Posterior cingulate gyrus (tissue), 11 donors: ENCODE measurements at regions not wholly inside any gene's neighbourhood (a gene's known extent, or its start where the extent isn't known, plus 50 kb on each side); places are given as distances from the start of the nearest gene placed in this dataset.
A peak's percentile ranks its signal among the peaks of the same experiment; 100 is the strongest.

Experiments used
- DNase-seq, 10 donors: peaks; one replicate each; pipeline versions ENCODE4 v3.0.0 to v3.0.0-alpha.2; 2020 to 2021; ENCODE audit warnings: mixed read lengths in 3 of 10
- intact Hi-C: fragments of 100-400 bp; cut with DNase I; formaldehyde crosslinking; loops from one replicate; pipeline ENCODE4 v1.15.1; 2023

DNA sequence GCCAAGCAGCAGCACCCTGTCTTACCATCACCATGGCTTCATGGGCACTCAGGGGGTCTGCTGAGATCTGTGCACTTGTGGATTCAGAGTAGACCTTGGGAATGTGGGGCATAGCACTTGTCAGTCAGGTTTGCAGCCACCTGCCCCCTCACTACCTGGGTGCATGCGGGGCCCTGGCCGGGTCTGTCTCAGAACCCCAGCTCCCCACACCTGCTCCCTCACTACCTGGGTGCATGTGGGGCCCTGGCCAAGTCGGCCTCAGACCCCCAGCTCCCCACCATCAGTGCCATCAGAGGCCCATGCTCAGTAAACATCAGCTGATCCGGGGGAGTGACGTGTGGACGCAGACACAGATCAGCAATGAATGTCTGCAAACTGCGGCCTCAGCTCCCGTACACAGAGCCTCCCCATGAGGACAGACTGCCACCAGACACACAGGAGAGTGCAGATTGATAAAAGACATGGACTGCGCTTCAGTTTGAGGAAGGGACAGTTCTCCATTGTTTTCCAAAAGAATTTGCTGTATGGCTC lies 205.1 kb downstream of the GLI2 start:
- intact Hi-C loops = loop anchor here (10.0 kb wide), 1 partner anchor 206 kb away; the partner anchor contains the start of gene GLI2
- DNase-seq = no peak

DNA sequence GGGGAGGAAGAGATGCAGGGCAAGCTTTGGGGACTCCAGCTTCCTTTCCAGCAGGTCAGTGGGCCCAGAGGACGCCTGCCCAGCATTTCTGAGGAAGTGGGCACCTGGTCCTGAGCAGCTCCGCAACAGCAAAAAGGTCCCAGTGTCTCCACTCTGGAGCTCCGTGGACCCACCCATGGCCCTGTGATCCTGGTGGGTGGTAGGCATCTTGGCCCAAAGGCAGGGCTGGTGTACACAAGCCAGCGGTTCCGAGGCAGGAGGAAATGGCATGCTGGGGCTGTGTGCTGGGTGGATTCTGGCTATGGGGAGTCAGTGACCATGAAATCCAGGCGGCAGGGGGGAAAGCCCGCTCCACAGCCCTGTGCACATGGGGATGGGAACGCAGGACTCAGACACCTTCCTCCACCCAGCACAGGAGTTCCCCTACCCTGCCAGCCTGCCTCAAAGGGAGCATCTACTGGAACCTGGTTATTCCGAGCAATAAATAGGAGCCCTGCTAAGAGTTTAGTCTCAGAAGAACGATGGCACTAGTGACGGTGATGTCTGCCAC lies 206.0 kb downstream of the GLI2 start:
- intact Hi-C loops = loop anchor here (10.0 kb wide), 1 partner anchor 207 kb away; the partner anchor contains the start of gene GLI2
- no peak for DNase-seq

DNA sequence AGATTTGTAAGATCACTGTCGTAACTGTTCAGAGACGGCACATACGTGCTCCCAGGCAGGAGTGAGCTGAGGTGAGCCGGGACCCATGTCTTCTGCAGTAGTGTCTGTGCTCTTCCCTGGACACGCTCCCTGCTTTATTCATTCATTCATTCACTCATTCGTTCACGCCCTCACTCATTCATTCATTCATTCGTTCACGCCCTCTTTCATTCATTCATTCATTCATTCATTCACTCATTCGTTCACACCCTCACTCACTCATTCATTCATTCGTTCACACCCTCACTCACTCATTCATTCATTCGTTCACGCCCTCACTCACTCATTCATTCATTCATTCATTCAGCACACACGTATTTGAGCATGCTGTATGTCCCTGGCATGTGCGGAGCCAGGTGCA lies 207.0 kb downstream of the GLI2 start:
- no peak for DNase-seq
- intact Hi-C loops = loop anchor here (10.0 kb wide), 1 partner anchor 208 kb away; the partner anchor contains the start of gene GLI2

DNA sequence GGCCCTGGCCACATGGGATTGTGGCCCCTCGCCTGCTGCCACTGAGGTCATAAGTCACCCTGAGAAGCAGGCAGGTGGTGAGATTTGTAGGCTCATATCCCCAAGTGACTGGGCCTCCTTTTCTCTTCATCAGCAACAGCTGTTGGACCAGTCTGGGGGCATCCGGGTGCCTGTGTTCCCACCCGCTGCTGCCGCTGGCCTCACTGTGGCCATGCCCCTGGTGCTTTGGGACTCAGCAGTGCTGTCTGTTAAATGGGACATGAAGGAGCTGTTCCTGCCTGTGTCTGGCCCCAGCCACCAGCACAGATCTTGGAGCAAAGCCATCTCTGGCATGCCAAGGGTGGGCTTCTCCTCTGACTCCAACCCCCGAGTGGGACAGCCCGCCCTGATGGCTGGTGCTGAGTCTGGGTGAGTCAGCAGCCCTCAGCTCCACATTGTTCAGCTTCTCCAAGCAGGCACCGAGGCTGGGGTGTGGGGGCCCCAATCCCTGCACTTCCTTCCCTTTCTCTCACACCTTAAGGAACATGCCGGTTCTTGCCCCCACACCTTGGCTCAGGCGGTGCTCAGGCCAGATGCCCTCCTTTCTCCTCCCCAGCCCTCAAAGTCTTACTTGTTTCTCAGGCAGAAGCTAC lies 207.9 kb downstream of the GLI2 start:
- intact Hi-C loops = loop anchor here (10.0 kb wide), 1 partner anchor 209 kb away; the partner anchor contains the start of gene GLI2
- no peak for DNase-seq

DNA sequence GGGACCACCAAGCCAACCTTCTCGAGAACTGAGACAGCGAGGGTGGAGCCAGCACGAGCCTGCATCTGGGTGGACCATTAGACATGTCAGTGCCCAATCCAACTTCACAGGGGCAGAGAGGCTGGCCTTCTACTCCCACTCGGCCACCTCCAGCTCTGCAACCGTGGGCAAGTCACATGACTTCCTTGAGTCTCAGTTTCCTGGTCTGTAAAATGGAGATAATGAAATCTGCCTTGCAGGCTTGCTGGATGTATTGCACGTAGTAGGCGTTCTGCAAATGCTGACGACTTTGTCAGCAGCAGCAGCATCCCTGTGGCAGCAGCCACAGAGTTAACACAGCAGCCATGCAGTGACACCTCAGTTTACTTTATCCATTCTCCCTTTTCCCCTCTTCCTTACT lies 208.9 kb downstream of the GLI2 start:
- intact Hi-C loops = loop anchor here (10.0 kb wide), 1 partner anchor 210 kb away; the partner anchor contains the start of gene GLI2
- no peak for DNase-seq

DNA sequence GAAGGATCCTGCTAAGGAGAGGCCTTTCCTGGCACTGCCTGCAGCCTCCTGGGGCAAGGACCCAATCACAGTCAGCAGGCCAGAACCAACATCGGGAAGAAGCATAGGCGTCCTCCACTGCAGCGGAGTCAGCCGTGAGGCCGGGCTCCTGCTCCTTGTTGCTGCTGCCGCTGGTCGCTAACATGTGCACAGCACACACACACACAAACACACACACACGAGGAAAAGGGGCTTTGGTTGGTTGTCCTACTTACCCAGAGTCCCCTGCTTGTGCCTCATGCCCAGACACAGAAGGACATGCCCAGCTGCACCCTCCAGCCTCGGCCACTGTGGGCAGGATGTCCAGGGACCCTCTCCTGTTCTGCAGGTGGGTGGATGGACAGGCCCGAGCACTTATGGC lies 209.4 kb downstream of the GLI2 start:
- intact Hi-C loops = loop anchor here (10.0 kb wide), 1 partner anchor 210 kb away; the partner anchor contains the start of gene GLI2
- DNase-seq = no peak

DNA sequence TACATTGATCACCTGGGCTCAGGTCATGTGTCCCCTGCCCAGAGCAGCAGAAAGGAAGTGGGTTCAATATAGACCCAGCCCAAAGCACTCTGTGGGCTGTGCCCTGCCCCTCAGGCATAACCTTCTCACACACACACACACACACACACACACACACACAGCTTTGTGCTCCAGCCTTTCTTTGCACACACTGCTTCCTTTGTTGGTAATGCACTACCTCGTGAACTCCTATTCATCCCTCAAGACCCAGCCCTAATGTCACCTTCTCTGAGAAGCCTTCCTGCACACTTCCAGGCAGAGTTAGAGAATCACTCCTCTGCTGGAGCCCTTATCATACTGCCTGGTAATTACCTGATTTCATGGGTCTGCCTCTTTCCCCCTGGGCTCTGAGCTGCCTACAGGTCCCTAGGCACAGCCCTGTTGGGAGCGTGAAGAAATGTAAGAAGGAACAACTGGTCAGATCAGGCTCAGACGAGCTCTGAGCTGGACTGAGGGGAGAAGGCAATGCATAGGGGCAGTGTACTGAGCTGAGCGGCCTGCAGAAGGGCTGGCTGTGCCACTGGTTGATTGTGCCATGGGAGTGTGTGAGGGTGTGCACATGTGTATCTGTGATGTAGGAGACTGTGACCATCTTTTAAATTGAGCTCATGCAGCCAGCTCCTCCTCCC lies 210.3 kb downstream of the GLI2 start:
- intact Hi-C loops = loop anchor here (10.0 kb wide), 1 partner anchor 211 kb away; the partner anchor contains the start of gene GLI2

DNA sequence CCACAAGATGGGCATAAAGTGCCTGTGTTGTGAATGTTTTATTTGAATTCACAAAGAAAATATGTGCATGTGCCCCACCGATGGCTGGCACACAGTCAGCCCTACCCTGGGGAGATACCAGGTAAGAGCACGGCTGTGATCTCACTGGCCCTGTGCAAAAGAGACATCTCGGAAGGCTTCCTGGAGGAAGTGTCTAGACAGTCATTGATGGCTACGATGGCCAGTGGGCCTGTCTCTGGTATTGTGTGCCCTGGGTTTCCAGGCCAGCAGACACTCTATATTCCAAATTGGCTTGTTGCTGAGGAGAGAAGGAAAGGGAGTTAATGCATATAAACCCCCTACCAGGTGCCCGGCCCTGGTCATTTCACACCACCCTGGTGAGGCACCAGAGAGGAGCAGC lies 211.7 kb downstream of the GLI2 start:
- intact Hi-C loops = loop anchor here (10.0 kb wide), 1 partner anchor 213 kb away; the partner anchor contains the start of gene GLI2
- no peak for DNase-seq

More for the DNA sequence above, 210.3 kb downstream of the GLI2 start:
- no peak for DNase-seq

DNA sequence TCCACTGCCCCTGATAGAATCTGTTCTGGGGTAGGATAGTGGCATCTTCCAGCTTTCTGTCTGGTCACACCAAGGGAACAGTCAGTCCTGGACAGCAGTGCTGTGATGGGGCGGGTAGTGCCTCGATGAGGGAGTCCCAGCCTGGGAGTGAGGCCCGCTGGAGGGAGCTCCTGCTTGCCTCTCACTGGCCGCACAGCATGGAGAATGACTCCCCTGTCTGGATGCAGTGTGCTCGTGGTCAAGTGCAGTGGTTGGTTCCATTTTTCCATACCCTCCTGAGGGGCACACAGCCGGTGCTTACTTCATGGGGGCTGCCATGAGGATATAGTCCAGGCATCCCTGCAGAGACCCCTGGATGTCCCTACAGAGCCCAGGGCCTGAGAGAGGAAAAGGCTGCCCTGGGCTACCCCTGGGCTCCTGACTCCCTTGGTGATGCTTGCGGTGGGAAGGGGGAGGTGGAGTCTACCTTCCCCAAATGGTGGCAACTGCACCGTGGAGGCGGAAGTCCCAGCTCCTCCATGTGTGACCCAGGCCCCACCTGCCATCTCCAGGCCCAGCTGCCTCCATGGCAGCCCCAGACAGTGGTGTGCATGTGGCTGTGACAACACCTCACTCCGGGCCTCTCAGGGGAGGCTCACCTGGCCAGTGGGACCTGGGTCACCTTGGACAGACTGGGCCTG lies 212.5 kb downstream of the GLI2 start:
- intact Hi-C loops = loop anchor here (10.0 kb wide), 1 partner anchor 213 kb away; the partner anchor contains the start of gene GLI2
- DNase-seq = no peak

DNA sequence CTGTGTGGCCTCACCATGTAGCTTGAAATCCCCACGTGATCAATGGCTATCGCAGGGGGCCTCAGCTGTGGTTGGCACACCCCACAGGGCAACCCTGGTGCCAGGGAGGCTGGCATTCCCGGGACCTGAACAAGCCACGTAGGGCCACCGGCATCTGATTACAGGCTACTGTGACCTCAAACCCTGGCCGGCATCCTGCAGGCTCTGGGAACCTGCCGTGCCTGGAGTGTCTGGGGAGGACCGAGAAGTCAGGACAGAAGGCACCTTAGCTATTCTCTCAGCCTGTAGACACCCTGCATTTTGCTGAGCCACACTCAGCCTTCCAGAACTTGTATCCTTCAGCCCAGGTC lies 213.0 kb downstream of the GLI2 start:
- intact Hi-C loops = loop anchor here (10.0 kb wide), 1 partner anchor 214 kb away; the partner anchor contains the start of gene GLI2
- no peak for DNase-seq

DNA sequence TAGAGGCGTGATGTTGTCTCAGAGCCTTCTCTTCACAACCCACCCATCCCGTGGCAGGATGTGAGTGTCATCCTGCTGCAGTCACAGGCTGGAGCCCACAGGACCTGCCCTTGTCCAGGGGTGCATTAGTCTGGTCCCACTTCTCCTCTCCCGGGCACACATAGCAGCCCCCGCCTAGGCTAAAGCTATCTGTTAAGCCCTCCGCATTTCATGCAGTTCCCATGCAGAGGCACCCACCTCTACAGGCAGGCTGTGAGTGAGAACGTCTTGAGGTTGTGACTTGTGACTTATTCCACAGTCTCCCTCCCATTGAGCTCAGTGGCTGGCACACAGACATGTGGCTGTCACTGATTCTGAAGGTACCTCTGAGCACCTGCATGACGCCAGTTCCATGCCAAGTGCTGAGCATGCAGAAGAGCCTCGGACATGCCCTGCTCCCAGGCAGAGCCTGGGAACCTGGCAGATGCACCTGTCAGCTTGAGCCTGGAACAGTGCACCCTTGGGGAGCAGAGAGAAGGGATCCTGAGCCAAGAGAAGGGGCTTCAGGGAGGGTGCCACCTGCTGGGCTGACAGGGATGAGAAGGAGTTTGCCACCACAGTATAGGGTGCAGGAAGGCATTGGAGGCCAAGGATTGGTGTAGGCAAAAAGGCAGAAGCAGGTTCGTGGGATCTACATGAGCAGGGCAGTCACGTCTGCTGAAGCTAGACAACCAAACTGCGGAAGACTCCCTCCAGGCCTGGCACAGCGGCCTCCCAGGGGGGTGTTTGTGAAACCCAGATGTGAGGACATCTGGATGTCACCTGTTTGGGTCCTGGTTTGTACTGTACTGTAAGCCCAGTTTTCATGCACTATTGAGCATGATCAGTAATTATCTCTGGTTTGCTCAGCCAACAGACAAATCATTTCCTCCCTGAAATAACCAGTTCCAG lies 213.6 kb downstream of the GLI2 start:
- intact Hi-C loops = loop anchor here (10.0 kb wide), 1 partner anchor 214 kb away; the partner anchor contains the start of gene GLI2
- no peak for DNase-seq

DNA sequence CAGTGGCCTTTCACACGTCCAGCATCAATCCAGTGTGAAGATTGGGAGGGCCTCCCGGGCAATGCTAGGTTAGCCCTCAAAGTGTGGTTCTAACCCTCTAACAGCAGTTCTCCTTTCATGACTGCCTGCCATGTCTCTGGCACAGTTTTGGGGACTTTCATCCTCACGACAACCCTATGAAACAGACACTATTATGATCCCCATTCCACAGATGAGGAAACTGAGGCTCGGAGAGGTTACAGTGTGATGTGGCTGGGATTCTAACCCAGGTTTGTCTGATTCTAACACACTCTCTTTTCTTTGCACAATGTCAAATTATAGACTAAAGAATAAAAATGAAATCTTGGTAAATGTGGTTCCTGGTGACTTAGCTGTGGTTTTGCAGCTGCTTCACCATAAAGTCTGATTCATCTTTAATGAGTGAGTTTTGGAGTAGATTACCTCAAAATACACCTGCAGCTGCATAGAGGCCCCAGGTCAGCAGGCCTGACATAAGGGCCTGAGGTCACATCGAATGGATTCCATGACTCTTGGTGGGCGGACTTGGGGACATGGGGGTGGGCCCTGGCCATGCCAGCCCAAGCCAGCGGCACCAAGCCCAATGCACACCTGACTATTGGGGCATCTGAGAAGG lies 214.4 kb downstream of the GLI2 start:
- no peak for DNase-seq
- intact Hi-C loops = loop anchor here (10.0 kb wide), 1 partner anchor 215 kb away; the partner anchor contains the start of gene GLI2

DNA sequence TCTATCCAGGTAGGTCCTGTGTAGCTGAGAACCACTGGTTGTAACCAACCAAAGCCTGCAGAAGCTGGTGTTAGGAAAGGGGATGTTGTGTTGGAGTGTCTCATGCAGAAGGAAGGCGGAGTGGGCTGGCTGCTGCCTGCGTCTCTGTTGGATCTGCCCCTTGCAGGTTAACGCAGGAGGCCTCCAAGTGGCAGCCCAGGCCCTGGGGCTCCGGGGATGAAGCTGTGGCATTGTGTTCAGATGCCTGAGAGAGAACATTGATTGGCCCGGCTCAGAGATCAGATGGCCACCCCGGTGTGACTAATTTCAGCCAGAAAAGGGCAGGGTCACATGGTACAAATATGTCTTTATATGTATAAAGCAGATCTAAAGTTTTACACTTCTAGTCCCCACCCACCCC lies 216.0 kb downstream of the GLI2 start:
- DNase-seq = no peak
- intact Hi-C loops = no loop called here

DNA sequence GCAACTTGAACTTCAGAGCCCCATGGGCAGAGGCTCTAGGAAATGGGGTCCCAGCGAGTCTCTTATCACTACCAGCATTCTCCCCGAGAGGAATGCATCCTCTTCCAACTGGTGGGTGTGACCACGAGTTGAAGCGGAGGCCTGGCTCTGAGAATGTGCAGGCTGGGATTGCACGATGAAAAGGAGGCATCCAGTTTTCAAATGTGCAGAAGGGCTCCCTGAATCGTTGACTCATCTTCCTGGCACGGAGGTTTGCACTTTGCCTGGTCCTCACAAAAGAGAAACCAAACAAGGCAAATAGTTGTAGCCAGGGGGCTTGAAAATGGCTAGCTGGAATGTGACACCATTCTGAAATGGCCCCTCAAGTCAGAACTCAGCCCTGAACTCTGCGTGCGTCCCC lies 216.7 kb downstream of the GLI2 start:
- intact Hi-C loops = no loop called here
- DNase-seq = peak in 4 of 10 donors; percentile 15 to 90 (median 36)

DNA sequence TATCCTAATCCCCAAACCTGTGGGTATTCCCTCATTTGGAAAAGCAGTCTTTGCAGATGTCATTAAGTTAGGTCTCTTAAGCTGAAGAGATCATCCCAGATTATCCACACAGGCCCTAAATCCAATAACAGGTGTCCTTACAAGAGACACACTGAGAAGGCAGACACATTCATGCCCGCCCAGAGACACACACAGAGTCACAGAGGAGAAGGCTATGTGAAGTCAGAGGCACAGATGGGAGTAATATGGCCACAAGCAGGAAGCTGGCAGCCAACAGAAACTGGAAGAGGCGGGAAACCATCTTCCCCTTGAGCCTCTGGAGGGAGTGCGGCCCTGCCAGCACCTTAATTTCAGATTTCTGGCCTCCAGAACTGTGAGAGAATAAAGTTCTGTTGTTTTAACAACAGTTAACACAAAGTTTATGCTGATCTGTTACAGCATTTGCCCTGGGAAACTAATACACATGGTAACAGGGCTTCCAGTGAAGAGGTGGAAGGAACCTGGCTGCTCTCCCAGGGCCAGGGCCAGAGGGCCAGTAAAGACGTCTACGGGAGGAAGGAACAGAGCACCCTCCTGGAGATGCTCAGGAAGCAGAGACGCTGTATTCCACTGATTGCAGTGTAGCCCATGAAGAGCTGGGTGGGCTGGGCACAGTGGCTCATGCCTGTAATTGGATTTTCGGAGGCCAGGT lies 217.5 kb downstream of the GLI2 start:
- intact Hi-C loops = no loop called here
- DNase-seq = no peak

DNA sequence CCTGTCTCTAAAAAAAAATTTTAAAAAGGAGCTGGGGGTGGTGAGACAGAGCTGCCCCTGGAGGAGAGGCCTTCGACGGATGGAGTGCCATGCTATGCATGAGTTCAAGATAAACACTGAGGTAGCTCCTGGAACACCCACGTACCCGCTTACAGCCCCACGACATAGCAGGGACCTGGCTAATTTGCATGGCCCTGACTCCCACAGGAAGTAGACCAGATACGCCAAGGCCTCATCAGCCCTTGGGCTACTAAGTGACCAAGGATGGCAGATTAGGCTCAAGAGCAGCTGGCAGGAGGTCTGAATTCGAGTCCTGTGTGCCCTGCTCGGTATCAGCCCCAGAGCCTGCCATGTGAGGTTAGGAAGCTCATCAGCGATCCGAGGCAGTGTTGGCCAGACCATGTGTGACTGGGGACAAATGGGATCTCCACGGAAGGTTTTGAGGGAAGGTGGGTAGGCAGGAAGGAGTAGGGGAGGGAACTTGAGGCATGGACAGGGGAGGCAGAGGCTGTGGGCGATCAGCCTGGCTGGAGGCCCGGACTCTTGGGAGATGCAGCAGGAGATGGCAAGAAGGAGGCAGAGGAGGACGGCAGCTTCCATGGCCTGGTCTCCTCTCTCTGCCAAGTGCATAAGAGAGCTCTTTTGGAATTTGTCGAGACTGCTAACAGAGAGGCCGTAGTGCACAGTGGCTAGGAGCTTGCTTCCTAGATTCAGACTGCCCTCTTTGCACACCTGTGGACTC lies 218.3 kb downstream of the GLI2 start:
- intact Hi-C loops = no loop called here
- peak in 2 of 10 donors; percentile 16 to 50 for DNase-seq

DNA sequence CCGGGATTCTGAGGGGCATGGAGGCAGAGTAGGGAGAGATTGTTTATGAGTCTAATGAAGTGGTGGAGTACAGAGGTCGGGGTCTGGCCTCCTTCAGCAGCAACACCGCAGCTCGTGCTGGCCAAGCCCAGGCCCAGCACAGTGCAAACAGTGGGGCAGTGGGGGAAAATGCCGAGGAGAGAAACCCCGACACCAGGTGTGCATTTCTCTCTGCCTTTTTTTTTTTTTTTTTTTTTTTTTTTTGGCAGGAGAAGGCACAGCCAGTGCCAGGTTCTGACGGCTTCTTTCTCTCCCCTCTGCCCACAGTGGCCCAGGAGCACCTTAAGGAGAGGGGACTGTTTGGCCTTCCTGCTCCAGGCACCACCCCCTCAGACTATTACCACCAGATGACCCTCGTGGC lies 219.3 kb downstream of the GLI2 start:
- intact Hi-C loops = no loop called here
- no peak for DNase-seq

DNA sequence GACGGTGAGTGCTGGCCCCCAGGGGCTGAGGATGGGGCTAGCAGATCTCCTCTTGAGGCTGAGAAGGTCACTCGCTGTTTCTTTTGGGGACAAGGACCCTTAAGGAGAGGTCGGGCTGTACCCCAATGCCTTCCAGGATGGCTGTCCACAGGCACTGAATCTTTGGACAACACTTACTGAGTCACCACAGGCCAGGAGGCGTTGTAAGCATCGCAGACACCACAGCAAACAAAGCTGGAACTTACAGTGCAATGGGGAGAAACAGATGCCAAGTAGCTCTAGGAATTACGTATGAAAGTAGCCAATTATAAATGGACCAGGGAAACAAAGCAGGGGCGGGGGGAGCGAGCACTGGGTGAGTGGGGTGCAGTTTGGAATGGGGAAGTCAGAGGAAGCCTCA lies 219.8 kb downstream of the GLI2 start:
- intact Hi-C loops = no loop called here
- no peak for DNase-seq
